ENCODE measurements at regions not wholly inside any gene's neighbourhood (a gene's known extent, or its start where the extent isn't known, plus 50 kb on each side); places are given as distances from the start of the nearest gene placed in this dataset.

- no peak for TF ChIP-seq CTCF (conservative IDR thresholded peaks at IDR 0.05 in 1 of 2, IDR thresholded peaks at IDR 0.05 in 1 of 2; ENCODE audit: extremely low read depth in 1 of 2, insufficient read depth in 1 of 2, low read depth in 1 of 2, low read length in 2 of 2)
- no peak for TF ChIP-seq EZH2 (IDR thresholded peaks at IDR 0.05; ENCODE audit: borderline replicate concordance, low read length)
Measured at GRCh38 chr21:41668686-41669532, 97.9 kb downstream of the RIPK4 start.

Measured in mammary epithelial cell (primary cell).